ENCODE measurements at regions not wholly inside any gene's neighbourhood (a gene's known extent, or its start where the extent isn't known, plus 50 kb on each side); places are given as distances from the start of the nearest gene placed in this dataset.

DNA sequence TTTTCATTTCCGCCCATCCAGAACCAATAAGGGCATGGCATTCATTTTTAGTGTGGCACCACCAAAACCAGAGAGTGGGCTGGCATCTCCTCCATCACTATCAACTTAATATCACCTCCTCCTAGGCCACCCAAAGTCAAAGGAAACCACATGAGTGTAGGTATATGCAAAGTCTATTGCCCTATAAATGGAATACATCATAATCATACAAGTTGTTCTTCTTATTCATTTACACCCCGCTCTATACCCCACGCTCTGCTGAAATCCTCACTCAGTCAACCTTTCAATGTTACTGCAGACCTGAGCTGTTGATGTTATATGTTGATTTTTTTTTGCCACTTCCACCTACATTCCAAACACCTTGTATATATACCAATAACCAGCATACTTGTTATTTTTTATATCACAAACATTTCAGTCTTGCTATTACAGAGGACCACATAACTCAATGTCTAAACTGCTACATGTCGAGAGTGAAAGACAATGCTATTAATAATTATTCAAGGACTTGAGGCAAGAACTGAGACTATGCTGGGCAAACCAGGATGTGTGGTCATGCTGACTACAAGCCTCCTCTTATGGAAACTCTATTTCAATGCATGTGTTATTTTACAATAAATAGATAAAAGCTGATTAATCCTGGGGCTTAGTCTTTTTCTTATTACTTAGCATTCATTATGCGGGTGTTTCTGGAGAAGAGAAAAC lies 466.5 kb upstream of the ID2 start:
- TF ChIP-seq, protein P1, sequence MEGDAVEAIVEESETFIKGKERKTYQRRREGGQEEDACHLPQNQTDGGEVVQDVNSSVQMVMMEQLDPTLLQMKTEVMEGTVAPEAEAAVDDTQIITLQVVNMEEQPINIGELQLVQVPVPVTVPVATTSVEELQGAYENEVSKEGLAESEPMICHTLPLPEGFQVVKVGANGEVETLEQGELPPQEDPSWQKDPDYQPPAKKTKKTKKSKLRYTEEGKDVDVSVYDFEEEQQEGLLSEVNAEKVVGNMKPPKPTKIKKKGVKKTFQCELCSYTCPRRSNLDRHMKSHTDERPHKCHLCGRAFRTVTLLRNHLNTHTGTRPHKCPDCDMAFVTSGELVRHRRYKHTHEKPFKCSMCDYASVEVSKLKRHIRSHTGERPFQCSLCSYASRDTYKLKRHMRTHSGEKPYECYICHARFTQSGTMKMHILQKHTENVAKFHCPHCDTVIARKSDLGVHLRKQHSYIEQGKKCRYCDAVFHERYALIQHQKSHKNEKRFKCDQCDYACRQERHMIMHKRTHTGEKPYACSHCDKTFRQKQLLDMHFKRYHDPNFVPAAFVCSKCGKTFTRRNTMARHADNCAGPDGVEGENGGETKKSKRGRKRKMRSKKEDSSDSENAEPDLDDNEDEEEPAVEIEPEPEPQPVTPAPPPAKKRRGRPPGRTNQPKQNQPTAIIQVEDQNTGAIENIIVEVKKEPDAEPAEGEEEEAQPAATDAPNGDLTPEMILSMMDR (IDR thresholded peaks at IDR 0.05) = no peak
- TF ChIP-seq POLR2AphosphoS5 (IDR thresholded peaks at IDR 0.05) (no peak), POLR2A (IDR thresholded peaks at IDR 0.05) (no peak)
